Heart left ventricle (tissue), 16 donors: ENCODE measurements at regions not wholly inside any gene's neighbourhood (a gene's known extent, or its start where the extent isn't known, plus 50 kb on each side); places are given as distances from the start of the nearest gene placed in this dataset.

Source experiments
- ATAC-seq, 4 donors: fragments of 200-7000 bp; cut with Tn5 transposase; one replicate each; pipeline ENCODE4 v1.9.1; 2020 to 2022; ENCODE audit warnings: moderate library complexity in 4 of 4, mild to moderate bottlenecking in 3 of 4, moderate number of reproducible peaks in 1 of 4
- DNase-seq, 5 donors: peaks; one replicate each; pipeline ENCODE4 v3.0.0-alpha.2; 2020
- H3K27ac ChIP-seq, 12 donors: fragments of 200-600 bp; sonication (generic) in 4 of 12; one replicate each; pipeline versions ENCODE4 v1.5.0 to v1.8.0; 2016 to 2022; ENCODE audit warnings: mild to moderate bottlenecking in 2 of 12
- H3K27me3 ChIP-seq, 9 donors: fragments of 200-600 bp; sonication (generic) in 2 of 9; one replicate each; pipeline versions ENCODE4 v1.5.1 to v1.8.0; 2016 to 2022; ENCODE audit warnings: mild to moderate bottlenecking in 3 of 9
- H3K36me3 ChIP-seq, 9 donors: fragments of 200-600 bp; sonication (generic) in 2 of 9; one replicate each; pipeline versions ENCODE4 v1.5.0 to v1.8.0; 2018 to 2022; ENCODE audit warnings: mild to moderate bottlenecking in 2 of 9
- H3K4me1 ChIP-seq, 12 donors: fragments of 200-600 bp; sonication (generic) in 4 of 12; one replicate each; pipeline versions ENCODE4 v1.5.0 to v1.8.0; 2016 to 2022; ENCODE audit warnings: mild to moderate bottlenecking in 3 of 12
- H3K4me3 ChIP-seq, 12 donors: fragments of 200-600 bp; sonication (generic) in 4 of 12; one replicate each; pipeline versions ENCODE4 v1.5.0 to v1.8.0; 2017 to 2022; ENCODE audit warnings: mild to moderate bottlenecking in 9 of 12, moderate library complexity in 4 of 12
- H3K9me3 ChIP-seq, 12 donors: fragments of 200-600 bp; sonication (generic) in 4 of 12; one replicate each; pipeline versions ENCODE4 v1.5.0 to v1.8.0; 2016 to 2022; ENCODE audit warnings: mild to moderate bottlenecking in 1 of 12
- POLR2A ChIP-seq, 2 donors: fragments of 450-650 bp; IDR thresholded peaks; one replicate each; pipeline ENCODE4 v1.6.1; 2017; ENCODE audit warnings: antibody characterized with exemption in 2 of 2, mild to moderate bottlenecking in 2 of 2, moderate library complexity in 2 of 2
- WGBS, 4 donors: extraction: QIAGEN DNeasy Blood & Tissue Kit in 2 of 4; methylation state at CpG; one replicate each; pipeline versions ENCODE4 v1.1.5 to v1.1.7; 2013 to 2018; 5-methylcytosine and 5-hydroxymethylcytosine counted together
- intact Hi-C, 10 donors: fragments of 100-400 bp; cut with DNase I; formaldehyde crosslinking; loops; one replicate each; pipeline versions ENCODE4 v1.11.1 to v1.14.2; 2022
- TF ChIP-seq, protein P1 (sequence below), 12 donors: fragments of 200-600 bp; sonication (generic) in 4 of 12; IDR thresholded peaks; one replicate each; pipeline versions ENCODE4 v1.5.0 to v1.8.0; 2018 to 2022; ENCODE audit warnings: antibody characterized with exemption in 12 of 12, mild to moderate bottlenecking in 5 of 12
- donor health status: ischemic (EF 13 %, LVEDD 7.1; RV severe dilation, severe dysfunction).
- donor health status: healthy with polysubstance abuse.
- donor health status: DM: no; HTN: yes; CAD: no.
- donor health status: DM: no; HTN: no; CAD: no.
- donor health status: ischemic (EF 25% LVEDD 6.9; RV normal size, moderate dysfunction).
- donor health status: ischemic (EF 25% LVEDD 5.7; RV mildly dilated, moderate dysfunction).
- donor health status: healthy.
- donor health status: DM: yes; HTN: yes; CAD: no.
- donor health status: ischemic (EF 35%, LVEDD 5.7; RV mildly dilated, moderate dysfunction).
- donor health status: nonischemic (EF 11% LVEDD 7.7; RV severe dilation, severe dysfunction).
- donor health status: DM: yes; HTN: yes; CAD: no.
- donor health status: PGD.
- donor health status: ischemic (EF 29% LVEDD 5.4; RV normal size, mild dysfunction).
- donor health status: nonischemic (EF 23%, LVEDD 6.1; RV moderate dilation, normal function).

DNA sequence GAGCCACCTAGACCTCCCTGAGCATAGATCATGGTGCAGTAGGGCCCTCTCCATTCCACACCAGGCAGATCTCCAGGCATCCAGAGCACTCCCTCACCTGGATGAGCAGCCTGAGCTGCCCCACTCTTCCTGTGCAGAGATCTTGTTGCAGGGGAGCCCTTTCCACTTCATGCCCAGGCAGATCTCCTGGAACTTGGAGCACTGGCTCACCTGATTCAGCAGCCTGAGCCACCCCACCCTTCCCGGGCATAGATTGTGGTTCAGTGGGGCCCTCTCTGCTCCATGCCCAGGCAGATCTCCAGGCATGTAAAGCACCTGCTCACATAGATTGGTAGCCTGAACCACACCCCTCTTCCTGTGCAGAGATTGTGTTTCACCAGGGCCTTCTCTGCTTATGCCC, 78.0 kb downstream of the SEC16B start:
- no peak for TF ChIP-seq POLR2A (IDR thresholded peaks at IDR 0.05)
- TF ChIP-seq, protein P1, sequence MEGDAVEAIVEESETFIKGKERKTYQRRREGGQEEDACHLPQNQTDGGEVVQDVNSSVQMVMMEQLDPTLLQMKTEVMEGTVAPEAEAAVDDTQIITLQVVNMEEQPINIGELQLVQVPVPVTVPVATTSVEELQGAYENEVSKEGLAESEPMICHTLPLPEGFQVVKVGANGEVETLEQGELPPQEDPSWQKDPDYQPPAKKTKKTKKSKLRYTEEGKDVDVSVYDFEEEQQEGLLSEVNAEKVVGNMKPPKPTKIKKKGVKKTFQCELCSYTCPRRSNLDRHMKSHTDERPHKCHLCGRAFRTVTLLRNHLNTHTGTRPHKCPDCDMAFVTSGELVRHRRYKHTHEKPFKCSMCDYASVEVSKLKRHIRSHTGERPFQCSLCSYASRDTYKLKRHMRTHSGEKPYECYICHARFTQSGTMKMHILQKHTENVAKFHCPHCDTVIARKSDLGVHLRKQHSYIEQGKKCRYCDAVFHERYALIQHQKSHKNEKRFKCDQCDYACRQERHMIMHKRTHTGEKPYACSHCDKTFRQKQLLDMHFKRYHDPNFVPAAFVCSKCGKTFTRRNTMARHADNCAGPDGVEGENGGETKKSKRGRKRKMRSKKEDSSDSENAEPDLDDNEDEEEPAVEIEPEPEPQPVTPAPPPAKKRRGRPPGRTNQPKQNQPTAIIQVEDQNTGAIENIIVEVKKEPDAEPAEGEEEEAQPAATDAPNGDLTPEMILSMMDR (IDR thresholded peaks at IDR 0.05), result no peak
- H3K4me3 ChIP-seq, result no peak overlapping the region
- intact Hi-C loops, result no loop called here
- DNase-seq, result no peak
- 92 to 100% (median 93%) methylated on average over 1 of the region's 1 CpG for WGBS, 4 donors
- no peaks in the 10 kb centered on the region for H3K36me3 ChIP-seq
- H3K4me1 ChIP-seq, result no peaks in the 10 kb centered on the region
- ATAC-seq, result no peak
- H3K27ac ChIP-seq, result no peak overlapping the region
- H3K9me3 ChIP-seq, result peaks cover 0 to 33% (median 8%) of the 10 kb centered on the region in 12 donors
- H3K27me3 ChIP-seq, result peaks cover 0 to 4% (median 0%) of the 10 kb centered on the region in 9 donors

DNA sequence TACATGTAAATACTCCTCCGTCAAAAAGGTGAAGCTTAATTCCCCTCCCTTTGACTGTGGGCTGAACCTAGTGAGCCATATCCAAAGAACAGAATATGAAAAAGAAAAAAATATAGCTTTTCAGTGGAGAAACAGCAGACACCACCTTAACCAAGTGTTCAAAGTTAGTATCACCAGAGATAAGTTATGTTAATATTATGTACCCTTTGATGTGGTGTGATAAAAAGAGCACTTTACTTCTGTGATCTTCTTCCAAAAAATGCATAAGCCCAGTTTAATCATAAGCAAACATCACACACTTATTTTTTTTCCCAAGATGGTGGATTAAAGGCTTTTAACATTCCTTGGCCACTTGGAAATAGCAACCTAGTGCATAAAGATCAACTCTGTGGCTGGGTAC, 79.4 kb downstream of the SEC16B start:
- ATAC-seq (no peak), DNase-seq (no peak)
- intact Hi-C loops, result no loop called here
- TF ChIP-seq, protein P1 (IDR thresholded peaks at IDR 0.05), result no peak
- TF ChIP-seq POLR2A (IDR thresholded peaks at IDR 0.05), result no peak
- 70 to 80% (median 74%) methylated on average over 1 of the region's 1 CpG for WGBS, 4 donors
- no peak overlapping the region for H3K4me3 ChIP-seq
- H3K36me3 ChIP-seq, result no peaks in the 10 kb centered on the region
- no peaks in the 10 kb centered on the region for H3K4me1 ChIP-seq
- peaks cover 0 to 33% (median 8%) of the 10 kb centered on the region in 12 donors for H3K9me3 ChIP-seq
- peaks cover 0 to 4% (median 0%) of the 10 kb centered on the region in 9 donors for H3K27me3 ChIP-seq
- no peak overlapping the region for H3K27ac ChIP-seq

DNA sequence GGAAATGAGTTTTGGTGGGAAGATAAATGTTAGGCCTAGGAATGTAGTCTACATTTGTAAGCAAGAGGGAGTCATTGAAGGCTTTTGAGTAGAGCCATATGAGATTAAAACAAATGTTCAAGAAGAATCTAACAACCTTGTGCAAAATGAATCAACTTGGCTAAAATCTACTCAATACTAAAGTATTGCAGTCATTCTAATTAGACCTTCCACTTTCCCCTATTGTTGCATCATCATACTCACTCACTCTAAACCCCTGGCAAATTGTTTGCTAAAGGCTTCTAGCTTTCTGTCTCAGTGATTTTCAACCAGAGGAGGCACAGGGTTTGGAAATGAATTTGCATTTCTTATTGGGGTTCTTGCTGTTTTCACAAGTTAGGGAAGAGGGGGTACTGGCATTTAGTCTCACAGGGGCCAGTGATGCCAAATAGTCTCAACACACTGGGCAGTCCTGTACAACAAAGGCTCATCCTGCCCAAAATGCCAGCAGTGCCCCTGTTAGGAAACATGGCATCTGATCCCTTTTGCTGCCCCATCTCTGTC, 85.3 kb downstream of the SEC16B start:
- Histone ChIP-seq H3K4me3 (no peak overlapping the region), H3K27me3 (peaks cover 0 to 4% (median 0%) of the 10 kb centered on the region in 9 donors), H3K27ac (no peak overlapping the region), H3K4me1 (no peaks in the 10 kb centered on the region), H3K9me3 (no peaks in the 10 kb centered on the region), H3K36me3 (no peaks in the 10 kb centered on the region)
- ATAC-seq, result no peak
- intact Hi-C loops, result no loop called here
- DNase-seq, result no peak
- TF ChIP-seq POLR2A (IDR thresholded peaks at IDR 0.05), result no peak
- TF ChIP-seq, protein P1 (IDR thresholded peaks at IDR 0.05), result no peak

DNA sequence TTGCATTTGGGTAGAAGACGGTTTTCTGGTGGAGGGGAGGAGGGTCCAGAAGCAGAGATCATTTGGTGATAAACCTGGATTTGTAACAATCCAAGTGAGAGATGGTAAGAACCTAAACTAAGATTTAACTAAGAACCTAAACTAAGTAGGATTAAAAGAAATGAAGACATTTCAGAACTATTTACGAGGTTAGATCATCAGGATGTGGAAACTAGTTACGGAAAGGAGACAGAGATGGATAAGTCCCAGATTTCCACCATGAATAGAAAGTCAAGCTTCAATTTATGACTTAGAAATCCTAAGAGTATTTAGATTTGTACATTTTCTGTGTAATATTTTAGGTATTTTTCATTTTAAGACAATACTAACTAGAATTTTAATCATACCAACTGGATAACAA, 86.3 kb downstream of the SEC16B start:
- intact Hi-C loops, result no loop called here
- Histone ChIP-seq H3K9me3 (no peaks in the 10 kb centered on the region), H3K4me1 (no peaks in the 10 kb centered on the region), H3K27ac (no peak overlapping the region), H3K27me3 (peaks cover 0 to 4% (median 0%) of the 10 kb centered on the region in 9 donors), H3K4me3 (no peak overlapping the region), H3K36me3 (no peaks in the 10 kb centered on the region)
- DNase-seq, result no peak
- WGBS, 4 donors, result 92 to 94% (median 93%) methylated on average over 3 of the region's 3 CpGs
- no peak for ATAC-seq
- no peak for TF ChIP-seq POLR2A (IDR thresholded peaks at IDR 0.05)
- TF ChIP-seq, protein P1 (IDR thresholded peaks at IDR 0.05), result no peak
